ENCODE measurements at regions not wholly inside any gene's neighbourhood (a gene's known extent, or its start where the extent isn't known, plus 50 kb on each side); places are given as distances from the start of the nearest gene placed in this dataset.

- TF ChIP-seq, protein P1, sequence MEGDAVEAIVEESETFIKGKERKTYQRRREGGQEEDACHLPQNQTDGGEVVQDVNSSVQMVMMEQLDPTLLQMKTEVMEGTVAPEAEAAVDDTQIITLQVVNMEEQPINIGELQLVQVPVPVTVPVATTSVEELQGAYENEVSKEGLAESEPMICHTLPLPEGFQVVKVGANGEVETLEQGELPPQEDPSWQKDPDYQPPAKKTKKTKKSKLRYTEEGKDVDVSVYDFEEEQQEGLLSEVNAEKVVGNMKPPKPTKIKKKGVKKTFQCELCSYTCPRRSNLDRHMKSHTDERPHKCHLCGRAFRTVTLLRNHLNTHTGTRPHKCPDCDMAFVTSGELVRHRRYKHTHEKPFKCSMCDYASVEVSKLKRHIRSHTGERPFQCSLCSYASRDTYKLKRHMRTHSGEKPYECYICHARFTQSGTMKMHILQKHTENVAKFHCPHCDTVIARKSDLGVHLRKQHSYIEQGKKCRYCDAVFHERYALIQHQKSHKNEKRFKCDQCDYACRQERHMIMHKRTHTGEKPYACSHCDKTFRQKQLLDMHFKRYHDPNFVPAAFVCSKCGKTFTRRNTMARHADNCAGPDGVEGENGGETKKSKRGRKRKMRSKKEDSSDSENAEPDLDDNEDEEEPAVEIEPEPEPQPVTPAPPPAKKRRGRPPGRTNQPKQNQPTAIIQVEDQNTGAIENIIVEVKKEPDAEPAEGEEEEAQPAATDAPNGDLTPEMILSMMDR (IDR thresholded peaks at IDR 0.05): no peak
- TF ChIP-seq ZFX (IDR thresholded peaks at IDR 0.05; ENCODE audit: borderline replicate concordance): no peak
Observed at GRCh38 chr2:12156349-12156748, 409.9 kb downstream of the LPIN1 start.

Measured in 22Rv1 (cell line).